IPS DF 6.9 (cell line): ENCODE measurements at regions not wholly inside any gene's neighbourhood (a gene's known extent, or its start where the extent isn't known, plus 50 kb on each side); places are given as distances from the start of the nearest gene placed in this dataset.

Experiments
- DNase-seq: peaks from one replicate; pipeline ENCODE4 v3.0.0-alpha.2; 2013; ENCODE audit warnings: low read depth, low spot score
- H3K27ac ChIP-seq: one replicate; pipeline ENCODE4 v1.5.1; 2013; ENCODE audit warnings: low read length, control low read depth
- H3K27me3 ChIP-seq: 2 replicates; pipeline ENCODE4 v1.6.1; 2013; ENCODE audit warnings: mild to moderate bottlenecking, low read length; ENCODE audit not compliant: control insufficient read depth, insufficient read depth
- H3K36me3 ChIP-seq: 2 replicates; pipeline ENCODE4 v1.6.1; 2013; ENCODE audit warnings: low read length; ENCODE audit not compliant: control insufficient read depth, insufficient read depth
- H3K4me1 ChIP-seq: 2 replicates; pipeline ENCODE4 v1.6.1; 2013; ENCODE audit warnings: low read length; ENCODE audit not compliant: control insufficient read depth, insufficient read depth
- H3K4me3 ChIP-seq: 2 replicates; pipeline ENCODE4 v1.5.1; 2013; ENCODE audit warnings: mild to moderate bottlenecking, low read length
- H3K9me3 ChIP-seq: 2 replicates; pipeline ENCODE4 v1.6.1; 2013; ENCODE audit warnings: low read length, inconsistent platforms; ENCODE audit not compliant: control insufficient read depth, insufficient read depth
- WGBS: extraction: QIAGEN DNeasy Blood & Tissue Kit; methylation state at CpG from one replicate; pipeline ENCODE4 v1.1.7; 2013; ENCODE audit warnings: mixed read lengths, missing lambda C conversion rate; ENCODE audit not compliant: insufficient read length, insufficient coverage; 5-methylcytosine and 5-hydroxymethylcytosine counted together

GRCh38 chr5:56367748-56368147 is 134.6 kb upstream of the ANKRD55 start:
- DNase-seq: no peak
- Histone ChIP-seq H3K9me3 (no peaks in the 10 kb centered on the region), H3K27ac (no peak overlapping the region), H3K4me1 (no peaks in the 10 kb centered on the region), H3K4me3 (no peak overlapping the region), H3K27me3 (no peaks in the 10 kb centered on the region), H3K36me3 (no peaks in the 10 kb centered on the region)
- WGBS: no CpG with 5 or more reads among the region's 2 CpGs

GRCh38 chr5:56366986-56367385 is 133.9 kb upstream of the ANKRD55 start:
- DNase-seq: no peak
- Histone ChIP-seq H3K27ac (no peak overlapping the region), H3K36me3 (no peaks in the 10 kb centered on the region), H3K4me3 (no peak overlapping the region), H3K4me1 (no peaks in the 10 kb centered on the region), H3K27me3 (no peaks in the 10 kb centered on the region), H3K9me3 (no peaks in the 10 kb centered on the region)
- no CpG with 5 or more reads among the region's 1 CpG for WGBS

- H3K4me3 ChIP-seq: no peak overlapping the region
- H3K27me3 ChIP-seq: no peaks in the 10 kb centered on the region
- no CpG with 5 or more reads among the region's 2 CpGs for WGBS
- DNase-seq: no peak
- H3K4me1 ChIP-seq: no peaks in the 10 kb centered on the region
- H3K36me3 ChIP-seq: no peaks in the 10 kb centered on the region
- no peaks in the 10 kb centered on the region for H3K9me3 ChIP-seq
- H3K27ac ChIP-seq: no peak overlapping the region
Measured at GRCh38 chr5:56361398-56361797, 128.3 kb upstream of the ANKRD55 start.

- H3K4me3 ChIP-seq: no peak overlapping the region
- no CpG with 5 or more reads among the region's 6 CpGs for WGBS
- no peaks in the 10 kb centered on the region for H3K4me1 ChIP-seq
- H3K36me3 ChIP-seq: no peaks in the 10 kb centered on the region
- no peak overlapping the region for H3K27ac ChIP-seq
- DNase-seq: no peak
- no peaks in the 10 kb centered on the region for H3K27me3 ChIP-seq
- no peaks in the 10 kb centered on the region for H3K9me3 ChIP-seq
Measured at GRCh38 chr5:56360816-56361215, 127.7 kb upstream of the ANKRD55 start.

- no peaks in the 10 kb centered on the region for H3K4me1 ChIP-seq
Measured at GRCh38 chr5:56359809-56360685, 126.9 kb upstream of the ANKRD55 start.

GRCh38 chr5:56358703-56359681 is 125.9 kb upstream of the ANKRD55 start:
- no peaks in the 10 kb centered on the region for H3K4me1 ChIP-seq
- DNase-seq: no peak
- no peak overlapping the region for H3K4me3 ChIP-seq
- H3K27me3 ChIP-seq: no peaks in the 10 kb centered on the region
- no peaks in the 10 kb centered on the region for H3K36me3 ChIP-seq
- H3K9me3 ChIP-seq: no peaks in the 10 kb centered on the region
- H3K27ac ChIP-seq: no peak overlapping the region
- WGBS: no CpG with 5 or more reads among the region's 12 CpGs

More at GRCh38 chr5:56359809-56360685, 126.9 kb upstream of the ANKRD55 start:
- no peak overlapping the region for H3K27ac ChIP-seq
- DNase-seq: no peak
- no peaks in the 10 kb centered on the region for H3K36me3 ChIP-seq
- no peaks in the 10 kb centered on the region for H3K9me3 ChIP-seq
- no peaks in the 10 kb centered on the region for H3K27me3 ChIP-seq
- WGBS: no CpG with 5 or more reads among the region's 7 CpGs
- no peak overlapping the region for H3K4me3 ChIP-seq

- H3K27ac ChIP-seq: no peak overlapping the region
- WGBS: no CpG with 5 or more reads among the region's 1 CpG
- no peak overlapping the region for H3K4me3 ChIP-seq
- H3K9me3 ChIP-seq: no peaks in the 10 kb centered on the region
- H3K36me3 ChIP-seq: no peaks in the 10 kb centered on the region
- no peaks in the 10 kb centered on the region for H3K4me1 ChIP-seq
- no peak for DNase-seq
- H3K27me3 ChIP-seq: no peaks in the 10 kb centered on the region
Measured at GRCh38 chr5:56358046-56358445, 124.9 kb upstream of the ANKRD55 start.

- no peaks in the 10 kb centered on the region for H3K4me1 ChIP-seq
- H3K27ac ChIP-seq: no peak overlapping the region
- H3K9me3 ChIP-seq: no peaks in the 10 kb centered on the region
- H3K36me3 ChIP-seq: no peaks in the 10 kb centered on the region
- no peak overlapping the region for H3K4me3 ChIP-seq
- DNase-seq: no peak
- H3K27me3 ChIP-seq: no peaks in the 10 kb centered on the region
Measured at GRCh38 chr5:56357426-56357825, 124.3 kb upstream of the ANKRD55 start.

- H3K27me3 ChIP-seq: no peaks in the 10 kb centered on the region
- DNase-seq: no peak
- H3K9me3 ChIP-seq: no peaks in the 10 kb centered on the region
- H3K27ac ChIP-seq: no peak overlapping the region
- H3K4me3 ChIP-seq: no peak overlapping the region
- H3K36me3 ChIP-seq: no peaks in the 10 kb centered on the region
- H3K4me1 ChIP-seq: no peaks in the 10 kb centered on the region
Measured at GRCh38 chr5:56356836-56357160, 123.7 kb upstream of the ANKRD55 start.

- Histone ChIP-seq H3K4me1 (no peaks in the 10 kb centered on the region), H3K27ac (no peak overlapping the region), H3K36me3 (no peaks in the 10 kb centered on the region), H3K4me3 (no peak overlapping the region), H3K9me3 (no peaks in the 10 kb centered on the region), H3K27me3 (no peaks in the 10 kb centered on the region)
- WGBS: no CpG with 5 or more reads among the region's 6 CpGs
- no peak for DNase-seq
Measured at GRCh38 chr5:56356121-56356835, 123.1 kb upstream of the ANKRD55 start.
